NCI-H82 treated with DMSO at 0.1 percent for 48 hours (cell line): ENCODE measurements at regions not wholly inside any gene's neighbourhood (a gene's known extent, or its start where the extent isn't known, plus 50 kb on each side); places are given as distances from the start of the nearest gene placed in this dataset.

Experiments
- DNase-seq: peaks from one replicate; lab custom pipeline; 2025; ENCODE audit not compliant: unreplicated experiment; lab: John Stamatoyannopoulos, UW

DNA sequence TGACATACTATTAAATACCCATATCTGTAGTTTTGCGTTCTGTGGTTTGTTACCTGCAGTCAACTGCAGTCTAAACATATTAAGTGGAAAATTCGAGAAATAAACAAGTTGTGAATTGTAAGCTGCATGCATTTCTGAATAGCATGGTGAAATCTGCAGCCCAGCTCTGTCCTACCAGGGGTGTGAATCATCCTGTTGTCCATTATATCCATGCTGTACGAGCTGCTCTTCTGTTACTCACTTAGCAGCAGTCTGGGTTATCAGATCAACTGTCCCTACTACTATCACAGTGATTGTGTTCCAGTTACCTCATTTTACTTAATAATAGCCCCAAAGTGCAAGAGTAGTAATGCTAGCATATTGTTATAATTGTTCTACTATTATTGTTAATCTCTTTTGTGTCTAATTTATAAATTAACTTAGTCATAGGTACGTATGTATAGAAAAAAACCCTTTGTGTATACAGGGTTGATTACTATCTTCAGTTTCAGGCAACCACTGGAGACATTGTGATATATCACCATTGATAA lies 173.7 kb upstream of the FAT4 start:
- no peak for DNase-seq

GRCh38 chr4:125135652-125136051 lies 179.1 kb upstream of the FAT4 start:
- DNase-seq = no peak

DNA sequence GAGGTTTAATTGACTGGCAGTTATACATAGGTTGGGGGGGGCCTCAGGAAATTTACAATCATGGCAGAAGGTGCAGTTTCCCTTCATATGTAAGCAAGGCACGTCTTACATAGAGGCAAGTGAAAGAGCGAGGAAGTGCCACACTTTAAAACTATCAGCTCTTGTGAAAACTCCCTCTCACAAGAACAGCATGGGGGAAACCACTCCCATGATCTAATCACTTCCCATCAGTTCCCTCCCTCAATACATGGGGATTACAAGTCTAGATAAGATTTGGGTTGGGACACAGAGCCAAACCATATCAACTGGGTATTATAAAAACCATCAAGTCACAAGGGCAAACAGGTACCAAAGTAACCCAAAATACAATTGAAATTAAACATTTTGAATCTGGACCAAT lies 182.0 kb upstream of the FAT4 start:
- no peak for DNase-seq

- no peak for DNase-seq
Measured at GRCh38 chr4:125131891-125132680, 182.7 kb upstream of the FAT4 start.

DNA sequence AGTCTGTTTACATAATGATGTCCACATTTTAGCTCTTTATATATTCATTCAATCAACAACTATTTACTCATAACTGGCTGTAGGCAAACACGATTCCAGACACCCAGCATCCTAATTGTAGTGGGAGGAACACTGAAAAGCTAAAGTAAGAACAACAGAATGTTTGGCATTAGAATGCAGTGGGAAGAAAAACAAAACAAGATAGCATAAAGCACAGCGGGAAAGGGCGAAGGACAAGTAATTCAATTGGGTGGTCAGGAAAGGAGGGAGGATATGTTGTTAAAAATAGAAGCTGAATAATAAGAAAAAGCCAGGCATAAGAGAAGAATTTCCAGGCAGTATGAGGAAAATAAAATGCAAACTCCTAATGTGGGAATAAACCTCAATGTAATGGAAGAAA lies 189.5 kb upstream of the FAT4 start:
- DNase-seq = no peak

GRCh38 chr4:125123570-125124109 lies 191.1 kb upstream of the FAT4 start:
- no peak for DNase-seq

GRCh38 chr4:125121581-125121980 lies 193.2 kb upstream of the FAT4 start:
- DNase-seq = no peak

- no peak for DNase-seq
Measured at GRCh38 chr4:125116431-125116830, 198.3 kb upstream of the FAT4 start.

DNA sequence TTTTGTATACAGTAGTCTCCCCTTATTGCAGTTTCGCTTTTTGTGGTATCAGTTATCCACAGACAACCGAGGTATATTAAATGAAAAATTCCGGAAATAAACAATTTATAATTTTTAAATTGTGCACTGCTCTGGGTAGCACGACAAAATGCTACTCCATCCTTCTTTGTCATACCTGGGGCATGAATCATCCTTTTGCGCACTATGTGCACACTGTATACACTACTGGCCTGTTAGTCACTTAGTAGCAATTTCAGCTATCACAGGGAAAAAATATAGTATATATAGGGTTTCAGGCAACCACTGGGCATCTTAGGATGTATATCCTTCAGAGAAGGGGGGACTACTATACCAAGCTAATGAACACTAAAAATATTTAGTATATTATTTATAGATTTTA lies 198.8 kb upstream of the FAT4 start:
- no peak for DNase-seq

- no peak for DNase-seq
Measured at GRCh38 chr4:125115476-125115875, 199.3 kb upstream of the FAT4 start.

GRCh38 chr4:125112536-125112935 lies 202.2 kb upstream of the FAT4 start:
- peak; percentile 81 for DNase-seq

GRCh38 chr4:125111323-125111722 lies 203.4 kb upstream of the FAT4 start:
- DNase-seq = no peak

DNA sequence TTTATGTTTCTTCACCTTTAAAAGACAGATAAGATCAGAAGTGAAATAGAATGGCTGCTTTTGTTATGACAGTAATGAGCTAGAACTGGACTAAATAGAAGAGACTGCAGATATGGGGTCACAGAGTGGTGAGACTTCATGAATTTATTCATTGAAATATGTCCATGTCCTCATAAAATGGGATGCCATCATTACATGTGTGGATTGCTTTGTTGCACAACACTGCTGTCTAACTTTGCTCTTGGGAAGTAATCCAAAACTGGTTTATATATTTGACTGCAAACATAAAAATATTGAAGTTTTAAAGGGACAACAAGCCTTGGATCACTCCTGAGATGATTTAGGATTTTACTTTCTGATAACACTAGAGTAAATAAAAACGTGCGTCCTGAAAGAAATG lies 209.2 kb upstream of the FAT4 start:
- no peak for DNase-seq

DNA sequence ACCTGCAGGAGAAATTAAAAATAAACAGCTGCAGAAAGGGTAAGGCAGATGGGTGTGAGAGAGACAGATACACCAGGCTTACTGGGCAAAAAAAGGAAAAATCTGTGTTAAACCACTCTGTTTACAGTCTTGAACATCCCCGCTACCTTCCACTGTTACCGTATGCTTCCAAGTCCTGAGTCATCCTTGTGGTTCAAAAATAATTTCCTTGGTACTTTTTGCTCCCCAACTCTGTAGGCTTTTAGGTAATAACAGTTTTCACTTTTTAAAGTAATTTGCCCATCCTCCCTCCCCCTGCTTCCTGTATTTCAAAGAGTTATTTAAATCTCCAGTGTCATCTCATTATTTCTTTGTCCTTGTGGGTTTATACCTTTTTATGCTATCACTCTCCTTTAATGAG lies 210.1 kb upstream of the FAT4 start:
- DNase-seq = no peak

DNA sequence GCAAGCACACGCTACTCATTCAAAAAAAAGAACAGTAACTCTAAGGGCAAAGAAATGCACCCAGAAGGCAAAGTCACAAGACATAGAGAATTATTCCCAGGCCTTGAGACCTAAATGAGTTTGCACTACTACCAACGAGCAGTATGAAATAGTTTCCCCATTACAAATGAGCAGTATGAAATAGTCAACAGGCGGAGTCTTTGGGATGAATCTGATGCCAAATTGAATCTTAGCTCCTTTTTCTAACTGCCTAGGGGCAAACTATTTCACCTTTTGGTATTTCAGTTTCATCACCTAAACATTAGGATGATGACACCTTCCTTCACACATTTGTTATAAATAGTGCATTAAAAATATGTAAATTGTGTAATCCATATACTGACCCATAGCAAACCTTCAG lies 213.0 kb upstream of the FAT4 start:
- DNase-seq = no peak

GRCh38 chr4:125097729-125098128 lies 217.0 kb upstream of the FAT4 start:
- no peak for DNase-seq

DNA sequence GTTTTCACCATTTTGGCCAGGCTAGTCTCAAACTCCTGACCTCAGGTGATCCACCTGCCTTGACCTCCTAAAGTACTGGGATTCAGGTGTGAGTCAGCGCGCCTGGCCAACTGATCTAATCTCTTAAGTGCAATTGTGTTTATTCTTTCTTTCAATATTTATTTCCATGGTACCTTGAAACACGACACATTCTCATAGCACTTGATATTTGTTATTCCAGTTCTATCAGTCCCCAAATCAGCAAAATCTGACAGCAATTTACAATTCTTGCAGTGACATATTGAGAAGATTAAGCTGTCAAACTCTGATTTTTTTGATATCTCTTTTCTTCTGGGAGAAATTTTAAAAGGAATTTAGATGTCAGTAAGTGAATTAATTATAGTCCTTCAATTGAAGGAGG lies 218.1 kb upstream of the FAT4 start:
- DNase-seq = no peak

DNA sequence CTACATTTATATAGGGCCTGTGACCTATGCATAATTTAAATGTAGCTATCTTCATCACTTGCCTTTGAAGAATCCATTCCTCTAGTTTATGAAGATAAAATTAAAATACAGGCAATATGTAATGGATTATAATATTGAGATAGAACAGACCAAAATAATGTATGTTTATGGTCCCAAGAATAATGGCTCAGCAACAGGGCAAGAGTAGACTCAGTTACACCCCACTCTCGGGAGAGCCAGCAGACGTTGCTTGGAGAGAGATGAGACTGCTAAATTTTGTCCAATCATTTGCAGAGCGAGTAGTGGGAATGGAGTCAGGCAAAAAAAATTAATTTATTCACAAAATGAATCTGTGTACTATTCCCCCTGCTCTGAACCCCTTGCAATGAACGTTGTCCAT lies 223.2 kb upstream of the FAT4 start:
- no peak for DNase-seq

- DNase-seq = no peak
Measured at GRCh38 chr4:125091101-125091500, 223.7 kb upstream of the FAT4 start.

- DNase-seq = no peak
Measured at GRCh38 chr4:125084608-125085007, 230.1 kb upstream of the FAT4 start.

- no peak for DNase-seq
Measured at GRCh38 chr4:125082729-125083417, 231.9 kb upstream of the FAT4 start.

GRCh38 chr4:125072269-125072668 lies 242.5 kb upstream of the FAT4 start:
- DNase-seq = no peak
